ENCODE measurements at regions not wholly inside any gene's neighbourhood (a gene's known extent, or its start where the extent isn't known, plus 50 kb on each side); places are given as distances from the start of the nearest gene placed in this dataset.

DNA sequence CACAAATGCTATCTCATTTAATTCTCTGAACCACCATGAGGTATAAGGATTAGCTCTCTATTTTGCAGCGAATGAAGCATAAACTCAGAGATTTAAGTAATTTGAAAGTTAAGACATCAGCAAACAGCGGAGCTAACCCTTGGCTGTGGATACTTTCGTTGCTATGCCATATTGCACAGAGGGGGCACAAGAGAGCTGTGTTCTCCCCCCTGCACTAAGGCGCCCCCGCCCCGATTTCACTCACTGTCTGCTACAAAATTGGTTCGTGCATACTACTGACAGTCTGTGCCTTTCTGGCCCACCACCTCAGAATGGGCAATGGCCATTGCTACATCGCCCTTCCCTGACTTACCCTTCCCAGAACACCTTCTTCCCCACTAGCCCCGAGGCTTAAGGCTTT lies 105.7 kb upstream of the OBI1 start:
- intact Hi-C loops (cut with DNase I; ENCODE audit: low total_unique reads) = no loop called here
- DNase-seq = no peak
- Histone ChIP-seq H3K27me3 (no peaks in the 10 kb centered on the region), H3K4me1 (no peaks in the 10 kb centered on the region), H3K36me3 (no peaks in the 10 kb centered on the region), H3K9me3 (no peaks in the 10 kb centered on the region), H3K27ac (no peak overlapping the region), H3K4me3 (no peak overlapping the region)
- TF ChIP-seq, protein P1, sequence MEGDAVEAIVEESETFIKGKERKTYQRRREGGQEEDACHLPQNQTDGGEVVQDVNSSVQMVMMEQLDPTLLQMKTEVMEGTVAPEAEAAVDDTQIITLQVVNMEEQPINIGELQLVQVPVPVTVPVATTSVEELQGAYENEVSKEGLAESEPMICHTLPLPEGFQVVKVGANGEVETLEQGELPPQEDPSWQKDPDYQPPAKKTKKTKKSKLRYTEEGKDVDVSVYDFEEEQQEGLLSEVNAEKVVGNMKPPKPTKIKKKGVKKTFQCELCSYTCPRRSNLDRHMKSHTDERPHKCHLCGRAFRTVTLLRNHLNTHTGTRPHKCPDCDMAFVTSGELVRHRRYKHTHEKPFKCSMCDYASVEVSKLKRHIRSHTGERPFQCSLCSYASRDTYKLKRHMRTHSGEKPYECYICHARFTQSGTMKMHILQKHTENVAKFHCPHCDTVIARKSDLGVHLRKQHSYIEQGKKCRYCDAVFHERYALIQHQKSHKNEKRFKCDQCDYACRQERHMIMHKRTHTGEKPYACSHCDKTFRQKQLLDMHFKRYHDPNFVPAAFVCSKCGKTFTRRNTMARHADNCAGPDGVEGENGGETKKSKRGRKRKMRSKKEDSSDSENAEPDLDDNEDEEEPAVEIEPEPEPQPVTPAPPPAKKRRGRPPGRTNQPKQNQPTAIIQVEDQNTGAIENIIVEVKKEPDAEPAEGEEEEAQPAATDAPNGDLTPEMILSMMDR (IDR thresholded peaks at IDR 0.05) = no peak
- no peak for TF ChIP-seq POLR2A (IDR thresholded peaks at IDR 0.05)

- no peak for DNase-seq
- no peak for TF ChIP-seq POLR2A (IDR thresholded peaks at IDR 0.05)
- TF ChIP-seq, protein P1 (IDR thresholded peaks at IDR 0.05) = no peak
- intact Hi-C loops (cut with DNase I; ENCODE audit: low total_unique reads) = no loop called here
- Histone ChIP-seq H3K4me3 (no peak overlapping the region), H3K4me1 (no peaks in the 10 kb centered on the region), H3K27me3 (no peaks in the 10 kb centered on the region), H3K27ac (no peak overlapping the region), H3K36me3 (no peaks in the 10 kb centered on the region), H3K9me3 (no peaks in the 10 kb centered on the region)
These were observed 103.9 kb upstream of the OBI1 start for GRCh38 chr13:78762825-78763224.

DNA sequence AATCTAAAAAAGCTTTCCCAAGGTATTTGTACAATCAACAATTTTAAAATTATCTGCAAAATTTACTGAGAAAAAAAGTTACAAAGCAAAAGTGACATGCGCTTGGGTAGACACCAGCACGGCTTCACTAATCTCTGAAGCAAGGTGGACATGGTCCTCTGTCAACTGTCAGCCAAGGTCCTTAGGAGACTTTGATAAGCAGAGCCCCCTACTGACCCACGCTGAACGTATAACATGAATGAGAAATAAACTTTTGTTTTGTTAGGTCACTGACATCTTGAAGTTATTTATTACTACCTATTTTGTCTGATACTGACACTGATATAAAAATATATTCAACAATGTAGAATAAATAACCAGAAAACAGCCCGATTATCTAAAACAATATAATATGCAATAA lies 100.7 kb upstream of the OBI1 start:
- intact Hi-C loops (cut with DNase I; ENCODE audit: low total_unique reads) = no loop called here

GRCh38 chr13:78758549-78758948 lies 99.6 kb upstream of the OBI1 start:
- TF ChIP-seq, protein P1 (IDR thresholded peaks at IDR 0.05) = no peak
- no peak for TF ChIP-seq POLR2A (IDR thresholded peaks at IDR 0.05)
- intact Hi-C loops (cut with DNase I; ENCODE audit: low total_unique reads) = no loop called here
- H3K4me3 ChIP-seq = no peak overlapping the region

More for the DNA sequence above, 100.7 kb upstream of the OBI1 start:
- Histone ChIP-seq H3K9me3 (no peaks in the 10 kb centered on the region), H3K36me3 (no peaks in the 10 kb centered on the region), H3K4me1 (no peaks in the 10 kb centered on the region), H3K27me3 (no peaks in the 10 kb centered on the region), H3K27ac (no peak overlapping the region), H3K4me3 (no peak overlapping the region)
- no peak for TF ChIP-seq POLR2A (IDR thresholded peaks at IDR 0.05)
- TF ChIP-seq, protein P1 (IDR thresholded peaks at IDR 0.05) = no peak
- DNase-seq = no peak

DNA sequence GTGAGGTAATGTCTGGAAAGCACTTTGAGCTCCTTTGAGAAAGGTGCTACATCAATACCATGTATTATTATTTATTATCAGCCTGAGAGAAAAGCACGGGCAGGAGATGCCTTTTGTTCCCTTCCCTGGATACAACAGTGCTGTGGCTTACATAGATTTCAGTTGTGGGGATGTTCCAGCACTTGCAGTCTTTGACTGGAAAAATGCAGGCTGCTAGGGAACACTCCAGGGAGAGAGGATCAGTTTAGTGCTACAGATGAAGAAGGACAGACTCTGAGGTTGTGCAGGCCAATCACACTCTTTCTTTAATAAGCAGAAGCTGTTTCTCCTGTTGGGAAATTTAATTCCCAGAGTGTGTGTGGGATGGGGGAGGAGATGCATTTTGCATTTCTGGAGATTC lies 94.5 kb upstream of the OBI1 start:
- Histone ChIP-seq H3K9me3 (no peaks in the 10 kb centered on the region), H3K4me3 (no peak overlapping the region), H3K27ac (no peak overlapping the region), H3K36me3 (no peaks in the 10 kb centered on the region), H3K4me1 (no peaks in the 10 kb centered on the region), H3K27me3 (no peaks in the 10 kb centered on the region)
- TF ChIP-seq, protein P1 (IDR thresholded peaks at IDR 0.05) = no peak
- no peak for TF ChIP-seq POLR2A (IDR thresholded peaks at IDR 0.05)
- intact Hi-C loops (cut with DNase I; ENCODE audit: low total_unique reads) = no loop called here
- no peak for DNase-seq

More at GRCh38 chr13:78758549-78758948, 99.6 kb upstream of the OBI1 start:
- Histone ChIP-seq H3K36me3 (no peaks in the 10 kb centered on the region), H3K27me3 (no peaks in the 10 kb centered on the region), H3K27ac (no peak overlapping the region), H3K4me1 (no peaks in the 10 kb centered on the region), H3K9me3 (no peaks in the 10 kb centered on the region)
- DNase-seq = no peak
